Suprapubic skin (tissue), 4 donors: ENCODE measurements at regions not wholly inside any gene's neighbourhood (a gene's known extent, or its start where the extent isn't known, plus 50 kb on each side); places are given as distances from the start of the nearest gene placed in this dataset.

Source experiments
- CTCF ChIP-seq, 2 donors: fragments of 200-600 bp in 1 of 2; fragments of 450-650 bp in 1 of 2; sonication (generic) in 1 of 2; IDR thresholded peaks; one replicate each; pipeline ENCODE4 v1.5.1; 2016 to 2019; ENCODE audit warnings: antibody characterized with exemption in 2 of 2, mild to moderate bottlenecking in 1 of 2, moderate library complexity in 1 of 2
- POLR2A ChIP-seq, 2 donors: fragments of 450-650 bp; IDR thresholded peaks; one replicate each; pipeline ENCODE4 v1.6.1; 2017; ENCODE audit warnings: antibody characterized with exemption in 2 of 2, mild to moderate bottlenecking in 2 of 2, moderate library complexity in 2 of 2
- POLR2AphosphoS5 ChIP-seq, 3 donors: sonication (generic); formaldehyde crosslinking; IDR thresholded peaks; one replicate each; pipeline ENCODE4 v1.6.1; 2017; ENCODE audit warnings: antibody characterized with exemption in 3 of 3

DNA sequence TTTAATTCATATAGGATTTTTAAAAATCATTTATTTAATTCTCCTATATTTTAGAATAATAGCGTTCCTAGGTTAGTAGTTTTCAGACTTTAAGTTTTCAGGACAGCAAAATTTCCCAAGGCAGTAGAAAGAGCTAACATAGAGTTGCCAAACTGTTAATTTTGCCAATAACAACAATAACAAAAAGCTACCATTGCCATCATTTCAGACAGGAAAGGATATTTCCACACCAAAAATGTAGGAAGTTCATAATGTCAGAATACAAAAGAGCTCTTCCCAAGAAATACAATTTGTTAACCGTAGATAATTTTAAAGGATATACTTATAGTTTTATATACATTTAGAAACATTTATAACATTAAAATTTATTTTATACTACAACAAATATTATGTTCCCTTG is 81.4 kb upstream of the EEA1 start:
- TF ChIP-seq CTCF (IDR thresholded peaks at IDR 0.05), result no peak
- no peak for TF ChIP-seq POLR2A (IDR thresholded peaks at IDR 0.05)
- TF ChIP-seq POLR2AphosphoS5 (IDR thresholded peaks at IDR 0.05), result no peak
